Astrocyte (in vitro differentiated cells and primary cell): ENCODE measurements at regions not wholly inside any gene's neighbourhood (a gene's known extent, or its start where the extent isn't known, plus 50 kb on each side); places are given as distances from the start of the nearest gene placed in this dataset.

ENCODE experiments used
- CTCF ChIP-seq: IDR thresholded peaks from 2 replicates; pipeline ENCODE4 v1.5.1; 2011; ENCODE audit warnings: low read depth, mild to moderate bottlenecking, inconsistent platforms, low read length, moderate library complexity; ENCODE audit not compliant: insufficient read depth
- EZH2 ChIP-seq: IDR thresholded peaks from 2 replicates; pipeline ENCODE4 v1.6.1; 2012; ENCODE audit warnings: mild to moderate bottlenecking, low read length, inconsistent platforms; ENCODE audit not compliant: insufficient read depth

DNA sequence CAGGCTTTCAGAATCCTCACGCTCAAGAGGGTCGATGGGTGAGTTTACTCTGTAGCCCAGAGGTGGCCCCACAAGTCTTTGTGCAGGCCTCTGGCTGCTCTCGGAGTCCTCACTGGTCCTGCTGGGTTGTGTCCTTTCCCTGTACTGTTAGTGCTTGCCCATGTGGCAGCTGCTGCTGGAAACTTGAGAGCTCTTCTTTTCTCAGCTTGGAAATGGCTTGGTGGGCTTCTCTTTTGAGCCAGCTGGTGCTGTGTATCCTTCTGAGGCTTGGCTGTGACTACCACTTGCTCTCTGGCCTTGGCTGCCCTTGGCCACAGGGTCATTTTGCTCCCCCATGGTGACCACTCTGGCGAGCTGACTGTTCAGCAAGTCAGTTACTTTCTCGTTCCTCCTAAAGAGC is 82.2 kb upstream of the LMO4 start:
- TF ChIP-seq CTCF (no peak), EZH2 (no peak)
